Common myeloid progenitor, CD34-positive (primary cell): ENCODE measurements at regions not wholly inside any gene's neighbourhood (a gene's known extent, or its start where the extent isn't known, plus 50 kb on each side); places are given as distances from the start of the nearest gene placed in this dataset.

Experiments
- CTCF ChIA-PET: fragments of 350-600 bp; sonication (Branson Sonifier 250); formaldehyde crosslinking; loops from one replicate; lab custom pipeline; 2021; ENCODE audit warnings: antibody characterized with exemption; lab: Charles Lee
- POLR2A ChIA-PET: fragments of 350-600 bp; sonication (Branson Sonifier 250); formaldehyde crosslinking; loops from one replicate; lab custom pipeline; 2021; ENCODE audit warnings: antibody characterized with exemption; lab: Charles Lee
- DNase-seq, 3 donors: peaks; one replicate each; pipeline versions ENCODE4 v3.0.0 to v3.0.0-alpha.2; 2013
- H3K27ac ChIP-seq, 2 experiments: 1 replicate in 1 of 2; 2 replicates in 1 of 2; pipeline ENCODE4 v1.7.0; 2013; ENCODE audit warnings: inconsistent platforms in 2 of 2, low read length in 2 of 2, mild to moderate bottlenecking in 2 of 2, low read depth in 1 of 2, moderate library complexity in 1 of 2; ENCODE audit not compliant: severe bottlenecking in 2 of 2, insufficient read depth in 1 of 2, poor library complexity in 1 of 2
- H3K27me3 ChIP-seq, 5 experiments: replicated peaks in 2 of 5; 1 replicate in 3 of 5; 2 replicates in 2 of 5; pipeline versions ENCODE4 v1.6.1 to v1.7.0; 2013; ENCODE audit warnings: low read length in 4 of 5, mild to moderate bottlenecking in 2 of 5, moderate library complexity in 2 of 5, inconsistent platforms in 1 of 5; ENCODE audit not compliant: insufficient read depth in 5 of 5, control insufficient read depth in 4 of 5
- H3K36me3 ChIP-seq, 4 experiments: 1 replicate in 2 of 4; 2 replicates in 2 of 4; pipeline versions ENCODE4 v1.6.1 to v1.7.0; 2013; ENCODE audit warnings: low read length in 3 of 4, control low read depth in 1 of 4, mild to moderate bottlenecking in 1 of 4; ENCODE audit not compliant: control insufficient read depth in 4 of 4, insufficient read depth in 4 of 4
- H3K4me1 ChIP-seq, 4 experiments: 1 replicate in 3 of 4; 2 replicates in 1 of 4; pipeline versions ENCODE4 v1.6.1 to v1.7.1; 2013; ENCODE audit warnings: low read length in 3 of 4, mild to moderate bottlenecking in 3 of 4, control low read depth in 1 of 4, inconsistent platforms in 1 of 4, moderate library complexity in 1 of 4; ENCODE audit not compliant: control insufficient read depth in 4 of 4, insufficient read depth in 4 of 4; ENCODE audit errors: control extremely low read depth in 1 of 4
- H3K4me3 ChIP-seq, 7 experiments: 1 replicate in 4 of 7; 2 replicates in 3 of 7; pipeline versions ENCODE4 v1.5.1 to v1.7.0; 2013; ENCODE audit warnings: mild to moderate bottlenecking in 7 of 7, low read length in 6 of 7, moderate library complexity in 6 of 7, inconsistent platforms in 2 of 7, low read depth in 2 of 7, control low read depth in 1 of 7; ENCODE audit not compliant: insufficient read depth in 4 of 7, control insufficient read depth in 1 of 7; ENCODE audit errors: extremely low read depth in 1 of 7
- H3K9me3 ChIP-seq, 5 experiments: 1 replicate in 4 of 5; 2 replicates in 1 of 5; pipeline versions ENCODE4 v1.6.1 to v1.7.1; 2013; ENCODE audit warnings: low read length in 4 of 5, mild to moderate bottlenecking in 2 of 5, inconsistent platforms in 1 of 5, low read depth in 1 of 5, moderate library complexity in 1 of 5; ENCODE audit not compliant: control insufficient read depth in 4 of 5, insufficient read depth in 2 of 5; ENCODE audit errors: control extremely low read depth in 1 of 5
- WGBS: methylation state at CpG from one replicate; pipeline ENCODE4 v1.1.5; 2013; ENCODE audit not compliant: insufficient coverage; 5-methylcytosine and 5-hydroxymethylcytosine counted together

GRCh38 chr4:138647433-138647832 is 368.1 kb upstream of the NOCT start:
- 100% methylated on average over 2 of the region's 2 CpGs for WGBS
- no peaks in the 10 kb centered on the region for H3K36me3 ChIP-seq
- no peaks in the 10 kb centered on the region for H3K27me3 ChIP-seq
- no peak for DNase-seq
- no peak overlapping the region for H3K27ac ChIP-seq
- POLR2A ChIA-PET, result no interaction called here
- CTCF ChIA-PET, result no interaction called here
- no peak overlapping the region for H3K4me3 ChIP-seq
- H3K9me3 ChIP-seq, result no peaks in the 10 kb centered on the region
- no peaks in the 10 kb centered on the region for H3K4me1 ChIP-seq

- H3K4me1 ChIP-seq, result no peaks in the 10 kb centered on the region
- H3K27ac ChIP-seq, result no peak overlapping the region
- H3K27me3 ChIP-seq, result no peaks in the 10 kb centered on the region
- ChIA-PET CTCF (no interaction called here), POLR2A (no interaction called here)
- no peaks in the 10 kb centered on the region for H3K9me3 ChIP-seq
- DNase-seq, result no peak
- 100% methylated on average over 2 of the region's 4 CpGs for WGBS
- no peak overlapping the region for H3K4me3 ChIP-seq
- no peaks in the 10 kb centered on the region for H3K36me3 ChIP-seq
Observed at GRCh38 chr4:138646383-138646782, 369.2 kb upstream of the NOCT start.

- Histone ChIP-seq H3K27me3 (no peaks in the 10 kb centered on the region), H3K36me3 (no peaks in the 10 kb centered on the region), H3K4me1 (no peaks in the 10 kb centered on the region), H3K27ac (no peak overlapping the region), H3K9me3 (no peaks in the 10 kb centered on the region), H3K4me3 (no peak overlapping the region)
- no peak for DNase-seq
- ChIA-PET CTCF (no interaction called here), POLR2A (no interaction called here)
- 93% methylated on average over 3 of the region's 4 CpGs for WGBS
Observed at GRCh38 chr4:138645289-138645688, 370.3 kb upstream of the NOCT start.

- ChIA-PET CTCF (no interaction called here), POLR2A (no interaction called here)
- H3K27me3 ChIP-seq, result no peaks in the 10 kb centered on the region
- no peaks in the 10 kb centered on the region for H3K36me3 ChIP-seq
- no peak overlapping the region for H3K4me3 ChIP-seq
- WGBS, result no CpG with 5 or more reads among the region's 5 CpGs
- H3K27ac ChIP-seq, result no peak overlapping the region
- no peaks in the 10 kb centered on the region for H3K4me1 ChIP-seq
- DNase-seq, result no peak
- H3K9me3 ChIP-seq, result no peaks in the 10 kb centered on the region
Observed at GRCh38 chr4:138644322-138644721, 371.3 kb upstream of the NOCT start.

- 100% methylated on average over 1 of the region's 1 CpG for WGBS
- no peaks in the 10 kb centered on the region for H3K9me3 ChIP-seq
- H3K36me3 ChIP-seq, result no peaks in the 10 kb centered on the region
- no peaks in the 10 kb centered on the region for H3K27me3 ChIP-seq
- no peaks in the 10 kb centered on the region for H3K4me1 ChIP-seq
- no peak overlapping the region for H3K4me3 ChIP-seq
- H3K27ac ChIP-seq, result no peak overlapping the region
- POLR2A ChIA-PET, result no interaction called here
- no peak for DNase-seq
- CTCF ChIA-PET, result no interaction called here
Observed at GRCh38 chr4:138643827-138644226, 371.8 kb upstream of the NOCT start.

- Histone ChIP-seq H3K4me3 (no peak overlapping the region), H3K9me3 (no peaks in the 10 kb centered on the region), H3K4me1 (no peaks in the 10 kb centered on the region), H3K27me3 (peaks cover 0 to 3% (median 0%) of the 10 kb centered on the region in 5 experiments), H3K27ac (no peak overlapping the region), H3K36me3 (no peaks in the 10 kb centered on the region)
- POLR2A ChIA-PET, result no interaction called here
- CTCF ChIA-PET, result no interaction called here
- DNase-seq, result no peak
Observed at GRCh38 chr4:138639018-138639741, 376.4 kb upstream of the NOCT start.

- POLR2A ChIA-PET, result no interaction called here
- WGBS, result 100% methylated on average over 2 of the region's 7 CpGs
- Histone ChIP-seq H3K36me3 (no peaks in the 10 kb centered on the region), H3K4me3 (no peak overlapping the region), H3K27me3 (peaks cover 0 to 3% (median 0%) of the 10 kb centered on the region in 5 experiments), H3K27ac (no peak overlapping the region), H3K9me3 (no peaks in the 10 kb centered on the region), H3K4me1 (no peaks in the 10 kb centered on the region)
- DNase-seq, result no peak
- CTCF ChIA-PET, result no interaction called here
Observed at GRCh38 chr4:138636781-138637180, 378.8 kb upstream of the NOCT start.
